ENCODE measurements at regions not wholly inside any gene's neighbourhood (a gene's known extent, or its start where the extent isn't known, plus 50 kb on each side); places are given as distances from the start of the nearest gene placed in this dataset.

- intact Hi-C loops (cut with DNase I) = no loop called here
- DNase-seq = no peak
- H3K4me1 ChIP-seq = no peaks in the 10 kb centered on the region
- no peaks in the 10 kb centered on the region for H3K36me3 ChIP-seq
- no peaks in the 10 kb centered on the region for H3K9me3 ChIP-seq
- no peaks in the 10 kb centered on the region for H3K27me3 ChIP-seq
- H3K4me3 ChIP-seq (replicated peaks in 1 of 3) = no peak overlapping the region
- no peak for TF ChIP-seq POLR2A (IDR thresholded peaks at IDR 0.05)
- TF ChIP-seq CTCF (IDR thresholded peaks at IDR 0.05) = no peak
- H3K27ac ChIP-seq = no peak overlapping the region
- 84 to 85% methylated on average over 2 of the region's 2 CpGs for WGBS, 2 donors
Observed at GRCh38 chr22:34881453-34881852, 184.5 kb upstream of the ISX start.

DNA sequence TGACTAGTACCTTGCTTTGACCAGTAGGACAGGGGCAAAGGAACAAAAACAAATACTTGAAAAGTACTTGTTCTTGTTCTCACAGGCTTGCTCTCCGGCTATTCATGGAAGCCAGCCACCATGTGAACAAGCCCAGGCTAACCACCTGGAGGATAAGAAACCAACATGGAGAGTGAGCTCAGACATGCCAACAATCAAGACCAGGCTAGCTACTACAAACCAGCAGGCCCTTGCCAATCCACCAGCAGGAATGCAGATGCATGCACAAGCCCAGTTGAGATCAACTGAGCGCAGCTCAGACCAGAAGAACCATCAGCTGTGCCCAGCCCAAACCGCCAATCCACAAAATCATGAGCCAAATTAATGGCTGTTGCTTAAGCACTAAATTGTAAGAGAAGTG, 180.1 kb upstream of the ISX start:
- no peaks in the 10 kb centered on the region for H3K36me3 ChIP-seq
- no peaks in the 10 kb centered on the region for H3K27me3 ChIP-seq
- 77 to 81% methylated on average over 3 of the region's 3 CpGs for WGBS, 2 donors
- TF ChIP-seq POLR2A (IDR thresholded peaks at IDR 0.05) (no peak), CTCF (IDR thresholded peaks at IDR 0.05) (no peak)
- H3K27ac ChIP-seq = no peak overlapping the region
- H3K4me3 ChIP-seq (replicated peaks in 1 of 3) = no peak overlapping the region
- H3K9me3 ChIP-seq = no peaks in the 10 kb centered on the region
- H3K4me1 ChIP-seq = no peaks in the 10 kb centered on the region
- DNase-seq = no peak
- intact Hi-C loops (cut with DNase I) = no loop called here

- intact Hi-C loops (cut with DNase I) = no loop called here
- Histone ChIP-seq H3K27me3 (no peaks in the 10 kb centered on the region), H3K4me3 (replicated peaks in 1 of 3) (no peak overlapping the region), H3K27ac (no peak overlapping the region), H3K36me3 (no peaks in the 10 kb centered on the region), H3K4me1 (no peaks in the 10 kb centered on the region), H3K9me3 (no peaks in the 10 kb centered on the region)
- WGBS, 2 donors = 62 to 85% methylated on average over 2 of the region's 2 CpGs
- no peak for DNase-seq
- no peak for TF ChIP-seq POLR2A (IDR thresholded peaks at IDR 0.05)
- TF ChIP-seq CTCF (IDR thresholded peaks at IDR 0.05) = no peak
Observed at GRCh38 chr22:34886391-34886790, 179.6 kb upstream of the ISX start.

DNA sequence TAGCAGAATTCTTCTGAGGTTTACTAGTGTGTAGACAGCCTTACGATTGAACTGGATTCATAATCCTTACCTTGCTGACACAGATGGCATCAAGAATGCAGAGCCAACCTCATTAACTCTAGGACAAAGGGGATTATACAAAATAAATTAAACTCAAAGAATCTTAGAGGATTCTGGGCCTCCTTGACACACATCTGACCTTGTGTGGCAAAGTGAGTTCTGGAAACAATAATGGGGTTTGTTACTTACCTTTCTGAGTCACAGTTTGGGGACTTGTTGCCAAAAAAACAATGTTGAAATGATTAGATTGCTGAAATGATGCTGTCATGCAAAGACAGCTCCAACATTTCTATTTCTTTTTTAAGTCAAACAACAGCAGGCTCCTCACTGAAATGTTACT, 179.1 kb upstream of the ISX start:
- Histone ChIP-seq H3K36me3 (no peaks in the 10 kb centered on the region), H3K27ac (no peak overlapping the region), H3K4me3 (replicated peaks in 1 of 3) (no peak overlapping the region), H3K27me3 (no peaks in the 10 kb centered on the region), H3K4me1 (no peaks in the 10 kb centered on the region), H3K9me3 (no peaks in the 10 kb centered on the region)
- intact Hi-C loops (cut with DNase I) = no loop called here
- 66 to 68% methylated on average over 1 of the region's 1 CpG for WGBS, 2 donors
- DNase-seq = no peak
- TF ChIP-seq POLR2A (IDR thresholded peaks at IDR 0.05) (no peak), CTCF (IDR thresholded peaks at IDR 0.05) (no peak)

DNA sequence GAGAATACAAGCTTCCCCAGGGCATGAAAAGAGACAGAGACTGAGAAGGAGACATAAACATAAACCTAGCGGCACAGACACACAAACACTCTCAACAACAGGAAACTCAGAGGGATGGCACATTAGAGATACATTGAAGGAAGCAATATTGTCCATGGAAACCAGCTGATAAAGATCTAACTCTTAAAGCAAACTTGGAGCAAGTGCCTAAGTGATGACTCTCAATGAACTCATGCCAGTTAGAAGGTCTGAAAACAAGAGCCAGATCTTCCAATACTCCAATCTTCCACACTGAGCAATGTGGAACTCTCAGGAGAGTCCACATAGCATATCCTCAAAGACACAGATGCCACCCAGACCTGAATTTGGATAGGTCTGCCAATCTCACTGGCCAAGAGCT, 168.8 kb upstream of the ISX start:
- H3K9me3 ChIP-seq = no peaks in the 10 kb centered on the region
- no peak for DNase-seq
- no peak overlapping the region for H3K27ac ChIP-seq
- H3K4me3 ChIP-seq (replicated peaks in 1 of 3) = no peak overlapping the region
- 54 to 79% methylated on average over 1 of the region's 1 CpG for WGBS, 2 donors
- no peaks in the 10 kb centered on the region for H3K36me3 ChIP-seq
- intact Hi-C loops (cut with DNase I) = no loop called here
- no peaks in the 10 kb centered on the region for H3K27me3 ChIP-seq
- H3K4me1 ChIP-seq = no peaks in the 10 kb centered on the region
- TF ChIP-seq CTCF (IDR thresholded peaks at IDR 0.05) (no peak), POLR2A (IDR thresholded peaks at IDR 0.05) (no peak)

Data from thyroid gland (tissue), 4 donors.